Ishikawa (cell line): ENCODE measurements at regions not wholly inside any gene's neighbourhood (a gene's known extent, or its start where the extent isn't known, plus 50 kb on each side); places are given as distances from the start of the nearest gene placed in this dataset.

Experiments used
- CEBPB ChIP-seq: IDR thresholded peaks from 2 replicates; pipeline ENCODE4 v1.6.1; 2012
- CREB1 ChIP-seq: IDR thresholded peaks from 2 replicates; pipeline ENCODE4 v1.6.1; 2012; ENCODE audit warnings: low read depth
- EGR1 ChIP-seq: IDR thresholded peaks from 2 replicates; pipeline ENCODE4 v1.6.1; 2012
- EP300 ChIP-seq: IDR thresholded peaks from 2 replicates; pipeline ENCODE4 v1.6.1; 2012; ENCODE audit warnings: borderline replicate concordance
- MAX ChIP-seq: IDR thresholded peaks from 2 replicates; pipeline ENCODE4 v1.6.1; 2012
- RAD21 ChIP-seq: IDR thresholded peaks from 2 replicates; pipeline ENCODE4 v1.6.1; 2012; ENCODE audit warnings: low read depth
- REST ChIP-seq: IDR thresholded peaks from 2 replicates; pipeline ENCODE4 v1.6.1; 2012; ENCODE audit warnings: low read depth, mild to moderate bottlenecking
- TAF1 ChIP-seq: IDR thresholded peaks from 2 replicates; pipeline ENCODE4 v1.6.1; 2012; ENCODE audit warnings: low read depth, mild to moderate bottlenecking
- YY1 ChIP-seq: IDR thresholded peaks from 2 replicates; pipeline ENCODE4 v1.6.1; 2012; ENCODE audit warnings: low read depth
- ZBTB7A ChIP-seq: IDR thresholded peaks from 2 replicates; pipeline ENCODE4 v1.6.1; 2012; ENCODE audit warnings: low read depth

GRCh38 chr18:78601923-78602322 is 377.7 kb upstream of the SALL3 start:
- TF ChIP-seq YY1 (no peak), EP300 (no peak), REST (no peak), EGR1 (no peak), ZBTB7A (no peak), CREB1 (no peak), CEBPB (no peak), TAF1 (no peak), RAD21 (no peak), MAX (no peak)
